ENCODE measurements at regions not wholly inside any gene's neighbourhood (a gene's known extent, or its start where the extent isn't known, plus 50 kb on each side); places are given as distances from the start of the nearest gene placed in this dataset.
"Not testable (repeated sequence)": the region's sequence is repeated elsewhere in the genome, so short reads cannot be mapped to it uniquely, and the experiment has no call there.

GRCh38 chr3:178139116-178139515 is 397.1 kb upstream of the KCNMB2 start:
- Histone ChIP-seq H3K27ac (ENCODE audit: low read length) (no peak overlapping the region), H3K27me3 (ENCODE audit: low read depth, low read length) (no peaks in the 10 kb centered on the region), H3K9me3 (ENCODE audit: control insufficient read depth in 1 of 2, low read length in 2 of 2) (no peaks in the 10 kb centered on the region), H3K4me1 (ENCODE audit: control insufficient read depth in 1 of 2, insufficient read depth in 2 of 2, low read length in 2 of 2) (no peaks in the 10 kb centered on the region), H3K36me3 (ENCODE audit: control insufficient read depth in 1 of 2, insufficient read depth in 2 of 2, low read length in 2 of 2) (no peaks in the 10 kb centered on the region), H3K4me3 (ENCODE audit: low read depth in 1 of 2, low read length in 2 of 2) (no peak overlapping the region)

GRCh38 chr3:178140531-178141304 is 395.5 kb upstream of the KCNMB2 start:
- H3K36me3 ChIP-seq (ENCODE audit: control insufficient read depth in 1 of 2, insufficient read depth in 2 of 2, low read length in 2 of 2) = no peaks in the 10 kb centered on the region
- H3K4me3 ChIP-seq (ENCODE audit: low read depth in 1 of 2, low read length in 2 of 2) = no peak overlapping the region
- no peaks in the 10 kb centered on the region for H3K27me3 ChIP-seq (ENCODE audit: low read depth, low read length)
- H3K4me1 ChIP-seq (ENCODE audit: control insufficient read depth in 1 of 2, insufficient read depth in 2 of 2, low read length in 2 of 2) = no peaks in the 10 kb centered on the region
- H3K27ac ChIP-seq (ENCODE audit: low read length) = no peak overlapping the region
- H3K9me3 ChIP-seq (ENCODE audit: control insufficient read depth in 1 of 2, low read length in 2 of 2) = no peaks in the 10 kb centered on the region

- not testable (repeated sequence) for H3K27ac ChIP-seq (ENCODE audit: low read length); H3K4me3 ChIP-seq (ENCODE audit: low read depth in 1 of 2, low read length in 2 of 2); H3K4me1 ChIP-seq (ENCODE audit: control insufficient read depth in 1 of 2, insufficient read depth in 2 of 2, low read length in 2 of 2); H3K36me3 ChIP-seq (ENCODE audit: control insufficient read depth in 1 of 2, insufficient read depth in 2 of 2, low read length in 2 of 2); H3K9me3 ChIP-seq (ENCODE audit: control insufficient read depth in 1 of 2, low read length in 2 of 2); H3K27me3 ChIP-seq (ENCODE audit: low read depth, low read length)
Observed at GRCh38 chr3:178141305-178141684, 394.9 kb upstream of the KCNMB2 start.

GRCh38 chr3:178146406-178146831 is 389.8 kb upstream of the KCNMB2 start:
- H3K27me3 ChIP-seq (ENCODE audit: low read depth, low read length) = no peaks in the 10 kb centered on the region
- no peaks in the 10 kb centered on the region for H3K4me1 ChIP-seq (ENCODE audit: control insufficient read depth in 1 of 2, insufficient read depth in 2 of 2, low read length in 2 of 2)
- no peaks in the 10 kb centered on the region for H3K9me3 ChIP-seq (ENCODE audit: control insufficient read depth in 1 of 2, low read length in 2 of 2)
- H3K4me3 ChIP-seq (ENCODE audit: low read depth in 1 of 2, low read length in 2 of 2) = no peak overlapping the region
- H3K27ac ChIP-seq (ENCODE audit: low read length) = no peak overlapping the region
- H3K36me3 ChIP-seq (ENCODE audit: control insufficient read depth in 1 of 2, insufficient read depth in 2 of 2, low read length in 2 of 2) = no peaks in the 10 kb centered on the region

- no peaks in the 10 kb centered on the region for H3K27me3 ChIP-seq (ENCODE audit: low read depth, low read length)
- no peaks in the 10 kb centered on the region for H3K4me1 ChIP-seq (ENCODE audit: control insufficient read depth in 1 of 2, insufficient read depth in 2 of 2, low read length in 2 of 2)
- no peak overlapping the region for H3K4me3 ChIP-seq (ENCODE audit: low read depth in 1 of 2, low read length in 2 of 2)
- no peaks in the 10 kb centered on the region for H3K36me3 ChIP-seq (ENCODE audit: control insufficient read depth in 1 of 2, insufficient read depth in 2 of 2, low read length in 2 of 2)
- H3K27ac ChIP-seq (ENCODE audit: low read length) = no peak overlapping the region
- no peaks in the 10 kb centered on the region for H3K9me3 ChIP-seq (ENCODE audit: control insufficient read depth in 1 of 2, low read length in 2 of 2)
Observed at GRCh38 chr3:178147001-178147400, 389.2 kb upstream of the KCNMB2 start.

- Histone ChIP-seq H3K27me3 (ENCODE audit: low read depth, low read length) (no peaks in the 10 kb centered on the region), H3K4me1 (ENCODE audit: control insufficient read depth in 1 of 2, insufficient read depth in 2 of 2, low read length in 2 of 2) (no peaks in the 10 kb centered on the region), H3K9me3 (ENCODE audit: control insufficient read depth in 1 of 2, low read length in 2 of 2) (no peaks in the 10 kb centered on the region), H3K36me3 (ENCODE audit: control insufficient read depth in 1 of 2, insufficient read depth in 2 of 2, low read length in 2 of 2) (no peaks in the 10 kb centered on the region), H3K27ac (ENCODE audit: low read length) (no peak overlapping the region), H3K4me3 (ENCODE audit: low read depth in 1 of 2, low read length in 2 of 2) (no peak overlapping the region)
Observed at GRCh38 chr3:178152031-178152806, 384.0 kb upstream of the KCNMB2 start.

GRCh38 chr3:178152988-178153387 is 383.2 kb upstream of the KCNMB2 start:
- H3K4me1 ChIP-seq (ENCODE audit: control insufficient read depth in 1 of 2, insufficient read depth in 2 of 2, low read length in 2 of 2) = no peaks in the 10 kb centered on the region
- no peaks in the 10 kb centered on the region for H3K36me3 ChIP-seq (ENCODE audit: control insufficient read depth in 1 of 2, insufficient read depth in 2 of 2, low read length in 2 of 2)
- H3K9me3 ChIP-seq (ENCODE audit: control insufficient read depth in 1 of 2, low read length in 2 of 2) = no peaks in the 10 kb centered on the region
- no peaks in the 10 kb centered on the region for H3K27me3 ChIP-seq (ENCODE audit: low read depth, low read length)
- H3K4me3 ChIP-seq (ENCODE audit: low read depth in 1 of 2, low read length in 2 of 2) = no peak overlapping the region
- H3K27ac ChIP-seq (ENCODE audit: low read length) = no peak overlapping the region

- Histone ChIP-seq H3K27me3 (ENCODE audit: low read depth, low read length) (no peaks in the 10 kb centered on the region), H3K9me3 (ENCODE audit: control insufficient read depth in 1 of 2, low read length in 2 of 2) (no peaks in the 10 kb centered on the region), H3K4me3 (ENCODE audit: low read depth in 1 of 2, low read length in 2 of 2) (no peak overlapping the region), H3K27ac (ENCODE audit: low read length) (no peak overlapping the region), H3K36me3 (ENCODE audit: control insufficient read depth in 1 of 2, insufficient read depth in 2 of 2, low read length in 2 of 2) (no peaks in the 10 kb centered on the region), H3K4me1 (ENCODE audit: control insufficient read depth in 1 of 2, insufficient read depth in 2 of 2, low read length in 2 of 2) (no peaks in the 10 kb centered on the region)
Observed at GRCh38 chr3:178155521-178155920, 380.7 kb upstream of the KCNMB2 start.

GRCh38 chr3:178156301-178156700 is 379.9 kb upstream of the KCNMB2 start:
- Histone ChIP-seq H3K9me3 (ENCODE audit: control insufficient read depth in 1 of 2, low read length in 2 of 2) (no peaks in the 10 kb centered on the region), H3K36me3 (ENCODE audit: control insufficient read depth in 1 of 2, insufficient read depth in 2 of 2, low read length in 2 of 2) (no peaks in the 10 kb centered on the region), H3K4me1 (ENCODE audit: control insufficient read depth in 1 of 2, insufficient read depth in 2 of 2, low read length in 2 of 2) (no peaks in the 10 kb centered on the region)

GRCh38 chr3:178159691-178160220 is 376.5 kb upstream of the KCNMB2 start:
- Histone ChIP-seq H3K9me3 (ENCODE audit: control insufficient read depth in 1 of 2, low read length in 2 of 2) (no peaks in the 10 kb centered on the region), H3K4me3 (ENCODE audit: low read depth in 1 of 2, low read length in 2 of 2) (no peak overlapping the region), H3K4me1 (ENCODE audit: control insufficient read depth in 1 of 2, insufficient read depth in 2 of 2, low read length in 2 of 2) (no peaks in the 10 kb centered on the region), H3K27me3 (ENCODE audit: low read depth, low read length) (no peaks in the 10 kb centered on the region), H3K27ac (ENCODE audit: low read length) (no peak overlapping the region), H3K36me3 (ENCODE audit: control insufficient read depth in 1 of 2, insufficient read depth in 2 of 2, low read length in 2 of 2) (no peaks in the 10 kb centered on the region)

More at GRCh38 chr3:178156301-178156700, 379.9 kb upstream of the KCNMB2 start:
- no peak overlapping the region for H3K27ac ChIP-seq (ENCODE audit: low read length)
- H3K27me3 ChIP-seq (ENCODE audit: low read depth, low read length) = no peaks in the 10 kb centered on the region
- H3K4me3 ChIP-seq (ENCODE audit: low read depth in 1 of 2, low read length in 2 of 2) = no peak overlapping the region

GRCh38 chr3:178169421-178169820 is 366.8 kb upstream of the KCNMB2 start:
- Histone ChIP-seq H3K4me1 (ENCODE audit: control insufficient read depth in 1 of 2, insufficient read depth in 2 of 2, low read length in 2 of 2) (no peaks in the 10 kb centered on the region), H3K36me3 (ENCODE audit: control insufficient read depth in 1 of 2, insufficient read depth in 2 of 2, low read length in 2 of 2) (no peaks in the 10 kb centered on the region), H3K4me3 (ENCODE audit: low read depth in 1 of 2, low read length in 2 of 2) (no peak overlapping the region), H3K9me3 (ENCODE audit: control insufficient read depth in 1 of 2, low read length in 2 of 2) (no peaks in the 10 kb centered on the region), H3K27ac (ENCODE audit: low read length) (no peak overlapping the region), H3K27me3 (ENCODE audit: low read depth, low read length) (no peaks in the 10 kb centered on the region)

Data from muscle layer of duodenum (tissue), 2 donors.